HG03432 (cell line): ENCODE measurements at regions not wholly inside any gene's neighbourhood (a gene's known extent, or its start where the extent isn't known, plus 50 kb on each side); places are given as distances from the start of the nearest gene placed in this dataset.
"Not testable (repeated sequence)": the region's sequence is repeated elsewhere in the genome, so short reads cannot be mapped to it uniquely, and the experiment has no call there.

Source experiments
- ATAC-seq: cut with Tn5 transposase; IDR thresholded peaks from one replicate; pipeline ENCODE4 v1.9.1; 2021; ENCODE audit warnings: mild to moderate bottlenecking, moderate library complexity; ENCODE audit not compliant: unreplicated experiment

DNA sequence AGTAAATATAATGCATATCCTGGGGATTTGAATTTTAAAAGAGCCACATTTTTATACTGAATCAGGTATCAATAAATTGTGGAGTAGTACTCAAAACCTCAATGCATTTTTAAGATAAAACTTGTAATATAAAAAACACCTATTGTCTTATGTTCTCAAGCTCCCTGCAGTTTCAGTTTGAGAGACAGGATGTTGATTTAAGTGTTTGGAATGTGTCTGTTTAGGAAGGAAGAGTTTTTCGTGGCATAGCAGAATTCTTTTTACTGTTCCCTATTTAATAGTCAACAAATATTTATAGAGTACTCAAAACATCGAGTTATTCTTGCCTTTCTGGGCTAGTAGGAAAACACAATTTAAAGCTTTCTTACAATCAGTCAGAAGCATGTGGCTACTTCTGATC is 146.1 kb upstream of the BCHE start:
- no peak for ATAC-seq

DNA sequence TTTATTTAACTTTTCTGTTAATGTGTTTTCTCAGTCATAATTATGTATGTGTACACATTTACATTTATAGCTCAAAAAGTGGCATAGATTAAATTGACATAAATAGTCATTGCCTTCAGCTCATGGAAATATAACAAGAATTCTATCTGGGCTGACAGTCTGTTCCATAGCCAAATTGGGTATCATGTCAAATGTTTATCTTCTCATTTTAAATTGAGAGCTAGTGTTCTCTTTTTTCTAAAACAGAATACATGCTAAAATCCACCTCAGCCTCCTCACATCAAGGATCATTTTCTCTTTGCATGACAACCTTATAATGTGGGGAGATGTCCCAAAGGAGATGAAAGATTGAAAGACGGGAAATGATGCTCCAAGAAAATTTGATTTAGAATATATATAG is 144.1 kb upstream of the BCHE start:
- no peak for ATAC-seq

DNA sequence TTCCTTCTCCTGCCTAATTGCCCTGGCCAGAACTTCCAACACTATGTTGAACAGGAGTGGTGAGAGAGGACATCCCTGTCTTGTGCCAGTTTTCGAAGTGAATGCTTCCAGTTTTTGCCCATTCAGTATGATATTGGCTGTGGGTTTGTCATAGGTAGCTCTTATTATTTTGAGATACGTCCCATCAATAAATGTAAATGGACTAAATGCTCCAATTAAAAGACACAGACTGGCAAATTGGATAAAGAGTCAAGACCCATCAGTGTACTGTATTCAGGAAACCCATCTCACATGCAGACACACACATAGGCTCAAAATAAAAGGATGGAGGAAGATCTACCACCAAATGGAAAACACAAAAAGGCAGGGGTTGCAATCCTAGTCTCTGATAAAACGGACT is 123.6 kb upstream of the BCHE start:
- not testable (repeated sequence) for ATAC-seq

DNA sequence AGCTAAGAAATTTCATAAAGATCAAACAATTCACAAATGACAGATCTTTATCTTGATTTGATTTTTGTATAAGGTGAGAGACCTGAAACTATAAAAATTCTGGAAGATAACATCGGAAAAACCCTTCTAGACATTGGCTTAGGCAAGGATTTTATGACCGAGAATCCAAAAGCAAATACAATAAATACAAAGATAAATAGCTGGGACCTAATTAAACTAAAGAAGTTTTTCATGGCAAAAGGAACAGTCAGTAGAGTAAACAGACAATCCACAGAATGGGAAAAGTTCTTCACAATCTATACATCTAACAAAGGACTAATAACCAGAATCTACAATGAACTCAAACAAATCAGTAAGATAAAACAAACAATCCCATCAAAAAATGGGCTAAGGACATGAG is 116.9 kb upstream of the BCHE start:
- no peak for ATAC-seq

DNA sequence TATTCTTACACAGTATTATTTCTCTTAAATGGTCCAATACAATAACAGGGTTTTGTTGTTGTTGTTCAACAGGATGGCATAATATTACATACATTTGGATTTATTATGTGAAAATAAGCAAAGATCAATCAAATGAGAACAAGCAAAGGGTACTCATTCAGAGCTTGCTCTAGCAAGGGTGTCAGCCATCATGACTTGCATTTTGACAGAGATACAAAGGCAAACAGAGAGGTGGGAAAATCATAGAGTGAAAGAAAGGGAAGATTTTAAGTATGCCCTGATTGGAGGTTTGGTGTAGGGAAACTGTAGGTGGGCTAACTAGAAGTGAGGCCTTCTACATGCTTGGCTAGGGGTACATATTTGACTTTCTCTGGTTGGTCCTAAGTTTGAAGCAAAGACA is 109.1 kb upstream of the BCHE start:
- ATAC-seq: no peak

DNA sequence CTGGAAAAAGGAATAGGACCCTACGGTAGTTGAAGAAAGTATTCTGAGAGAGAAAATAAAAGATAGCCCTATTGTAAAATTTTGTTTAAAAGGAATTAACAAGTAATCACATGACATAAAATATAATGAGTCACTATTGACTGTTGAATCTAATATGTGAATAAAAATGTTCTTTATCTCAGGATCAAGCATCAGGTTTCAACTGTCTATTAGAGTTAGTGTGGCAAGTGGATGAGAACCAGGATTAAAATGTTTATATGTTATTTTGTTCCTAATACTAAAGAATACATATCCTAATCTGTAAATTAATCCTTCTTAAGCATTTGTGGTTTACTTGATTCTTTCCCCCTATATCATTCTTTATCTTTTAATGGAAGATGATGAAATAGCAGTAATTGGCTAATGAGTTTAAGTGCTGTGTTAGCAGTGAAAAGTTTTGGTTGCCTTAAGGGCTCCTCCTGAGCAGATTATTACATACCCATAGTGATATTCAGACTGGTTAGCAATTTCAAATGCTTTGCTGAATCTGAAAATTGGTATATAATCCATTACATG is 101.8 kb upstream of the BCHE start:
- no peak for ATAC-seq

DNA sequence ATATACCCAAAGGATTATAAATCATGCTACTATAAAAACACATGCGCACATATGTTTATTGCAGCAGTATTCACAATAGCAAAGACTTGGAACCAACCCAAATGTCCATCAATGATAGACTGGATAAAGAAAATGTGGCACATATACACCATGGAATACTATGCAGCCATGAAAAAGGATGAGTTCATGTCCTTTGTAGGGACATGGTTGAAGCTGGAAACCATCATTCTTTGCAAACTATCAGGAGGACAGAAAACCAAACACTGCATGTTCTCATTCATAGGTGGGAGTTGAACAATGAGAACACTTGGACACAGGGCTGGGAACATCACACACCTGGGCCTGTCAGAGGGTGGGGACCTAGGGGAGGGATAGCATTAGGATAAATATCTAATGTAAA is 98.9 kb upstream of the BCHE start:
- not testable (repeated sequence) for ATAC-seq

DNA sequence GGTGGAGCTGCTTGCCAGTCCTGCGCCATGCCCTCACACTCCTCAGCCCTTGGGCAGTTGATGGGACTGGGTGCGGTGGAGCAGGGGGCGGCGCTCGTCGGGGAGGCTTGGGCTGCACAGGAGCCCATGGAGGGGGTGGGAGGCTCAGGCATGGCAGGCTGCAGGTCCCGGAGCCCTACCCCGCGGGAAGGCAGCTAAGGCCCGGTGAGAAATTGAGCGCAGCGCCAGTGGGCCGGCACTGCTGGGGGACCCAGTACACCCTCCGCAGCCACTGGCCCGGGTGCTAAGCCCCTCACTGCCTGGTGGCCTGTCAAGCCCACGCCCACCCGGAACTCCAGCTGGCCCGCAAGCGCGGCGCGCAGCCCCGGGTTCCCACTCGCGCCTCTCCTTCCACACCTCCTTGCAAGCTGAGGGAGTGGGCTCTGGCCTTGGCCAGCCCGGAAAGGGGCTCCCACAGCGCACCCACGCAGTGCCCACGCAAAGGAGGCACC is 87.1 kb upstream of the BCHE start:
- ATAC-seq: not testable (repeated sequence)

DNA sequence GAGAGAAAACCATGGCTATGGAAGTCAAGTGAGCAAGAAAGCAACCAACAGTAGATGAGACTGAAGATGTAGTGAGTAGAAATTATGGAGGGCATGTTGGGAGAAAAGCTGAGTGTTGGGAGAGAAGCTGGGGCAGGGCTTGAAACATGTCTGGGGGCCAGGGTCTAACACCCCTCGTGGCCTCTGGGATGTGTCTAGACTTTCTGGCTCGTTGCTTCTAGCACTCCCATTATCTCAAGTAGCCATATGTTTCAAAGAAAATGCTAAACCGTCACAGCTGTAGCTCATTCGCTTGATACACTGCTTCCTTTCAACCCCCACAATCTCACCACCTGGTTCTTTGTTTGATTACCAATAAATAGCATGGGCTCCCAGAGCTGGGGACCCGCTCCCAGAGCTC is 83.8 kb upstream of the BCHE start:
- ATAC-seq: no peak

DNA sequence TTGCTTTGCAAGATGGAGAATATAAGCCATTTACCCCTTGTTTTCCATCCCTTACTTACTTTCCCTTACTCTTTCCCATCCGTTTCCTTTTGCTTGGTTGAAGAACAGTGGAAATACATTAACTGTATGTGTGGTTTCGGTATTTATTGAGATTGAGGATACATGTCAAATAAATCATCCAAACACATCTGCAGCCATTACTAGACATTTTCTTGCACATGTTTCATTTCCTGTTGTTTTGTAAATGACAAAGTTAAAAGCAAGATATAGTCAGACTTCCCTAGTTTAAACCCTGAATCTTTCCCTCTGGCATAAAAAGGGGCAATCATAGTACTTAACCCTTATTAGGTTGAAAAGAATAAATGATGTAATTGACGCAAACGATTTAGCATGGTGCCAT is 82.1 kb upstream of the BCHE start:
- no peak for ATAC-seq

DNA sequence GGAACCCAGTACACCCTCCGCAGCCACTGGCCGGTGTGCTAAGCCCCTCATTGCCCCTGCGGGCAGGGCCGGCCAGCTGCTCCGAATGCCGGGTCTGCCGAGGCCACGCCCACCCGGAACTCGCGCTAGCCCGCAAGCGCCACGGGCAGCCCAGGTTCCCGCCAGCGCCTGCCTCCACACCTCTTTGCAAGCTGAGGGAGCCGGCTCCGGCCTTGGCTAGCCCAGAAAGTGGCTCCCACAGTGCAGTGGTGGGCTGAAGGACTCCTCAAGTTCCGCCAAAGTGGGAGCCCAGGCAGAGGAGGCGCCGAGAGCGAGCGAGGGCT is 81.4 kb upstream of the BCHE start:
- ATAC-seq: no peak

DNA sequence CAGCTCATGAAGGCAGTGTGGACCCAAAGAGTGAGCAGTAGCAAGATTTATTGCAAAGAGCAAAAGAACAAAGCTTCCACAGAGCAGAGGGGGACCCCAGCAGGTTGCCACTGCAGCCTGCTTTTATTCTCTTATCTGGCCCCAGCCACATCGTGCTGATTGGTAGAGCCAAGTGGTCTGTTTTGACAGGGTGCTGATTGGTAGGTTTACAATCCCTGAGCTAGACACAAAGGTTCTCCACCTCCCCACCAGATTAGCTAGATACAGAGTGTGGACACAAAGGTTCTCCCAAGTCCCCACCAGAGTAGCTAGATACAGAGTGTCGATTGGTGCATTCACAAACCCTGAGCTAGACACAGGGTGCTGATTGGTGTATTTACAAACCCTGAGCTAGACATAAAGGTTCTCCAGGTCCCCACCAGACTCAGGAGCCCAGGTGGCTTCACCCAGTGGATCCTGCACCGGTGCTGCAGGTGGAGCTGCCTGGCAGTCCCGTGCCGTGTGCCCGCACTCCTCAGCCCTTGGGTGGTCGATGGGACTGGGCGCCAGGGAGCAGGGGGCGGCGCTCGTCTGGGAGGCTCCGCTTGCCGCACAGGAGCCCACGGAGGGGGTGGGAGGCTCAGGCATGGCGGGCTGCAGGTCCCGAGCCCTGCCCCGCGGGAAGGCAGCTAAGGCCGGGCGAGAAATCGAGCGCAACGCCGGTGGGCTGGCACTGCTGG is 80.9 kb upstream of the BCHE start:
- not testable (repeated sequence) for ATAC-seq

DNA sequence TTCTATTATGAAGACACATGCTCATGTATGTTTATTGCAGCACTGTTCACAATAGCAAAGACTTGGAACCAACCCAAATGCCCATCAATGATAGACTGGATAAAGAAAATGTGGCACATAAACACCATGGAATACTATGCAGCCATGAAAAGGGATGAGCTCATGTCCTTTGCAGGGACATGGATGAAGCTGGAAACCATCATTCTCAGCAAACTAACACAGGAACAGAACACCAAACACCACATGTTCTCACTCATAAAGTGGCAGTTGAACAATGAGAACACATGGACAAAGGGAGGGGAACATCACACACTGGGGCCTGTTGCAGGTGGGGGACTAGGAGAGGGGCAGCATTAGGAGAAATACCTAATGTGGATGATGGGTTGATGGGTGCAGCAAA is 77.9 kb upstream of the BCHE start:
- ATAC-seq: not testable (repeated sequence)

DNA sequence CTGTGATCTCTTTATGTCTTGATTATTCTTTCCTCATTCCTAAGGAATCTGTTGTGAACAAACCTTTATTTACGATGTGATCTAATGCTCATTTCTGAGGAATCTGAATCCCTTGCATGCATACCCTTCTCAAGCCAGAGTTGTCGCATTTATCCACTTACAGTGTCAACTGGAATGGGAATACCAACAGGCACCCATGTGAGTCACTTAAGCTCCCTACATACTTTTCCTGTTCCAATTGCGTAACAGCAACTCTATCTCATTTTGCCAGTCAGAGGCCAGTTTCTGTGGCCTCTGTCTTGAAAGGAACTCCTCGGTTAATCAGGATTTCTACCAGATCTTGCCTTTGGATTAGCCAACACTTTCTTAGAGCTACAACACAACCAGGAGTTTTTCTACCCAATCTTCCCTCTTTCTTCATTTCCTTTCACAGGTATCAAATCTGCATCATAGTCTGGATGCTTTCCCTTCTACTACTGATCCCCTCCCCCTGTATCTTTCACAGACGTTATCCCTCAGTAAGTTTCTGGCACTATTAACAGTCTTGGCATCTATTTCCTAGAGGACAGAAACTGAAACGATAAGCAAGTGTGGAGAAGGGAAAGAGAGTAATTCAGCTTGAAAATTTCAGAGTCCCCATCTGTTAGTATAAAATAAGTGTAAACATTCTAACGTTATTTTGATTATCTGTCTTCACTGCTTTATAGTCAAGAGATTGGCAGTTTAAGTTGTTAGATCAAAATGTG is 66.8 kb upstream of the BCHE start:
- no peak for ATAC-seq

DNA sequence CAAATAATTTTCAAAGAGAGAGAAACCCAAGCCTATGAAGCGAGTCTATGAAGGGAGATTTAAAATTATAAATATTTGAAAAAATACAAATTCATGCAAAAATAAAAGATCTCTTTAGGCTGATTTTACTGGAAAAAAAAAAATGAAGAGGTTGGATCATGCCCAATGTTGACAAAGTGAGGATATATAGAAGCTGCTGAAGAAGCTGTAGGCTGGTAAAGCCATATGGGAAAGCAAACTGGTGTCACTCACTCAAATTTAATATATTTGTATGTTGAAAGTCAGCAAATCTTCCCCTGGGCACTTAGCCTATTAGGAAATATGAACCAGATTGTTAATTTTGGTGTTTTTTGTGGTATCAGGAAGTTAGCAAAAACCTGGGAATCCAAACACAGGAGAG is 61.8 kb upstream of the BCHE start:
- no peak for ATAC-seq

DNA sequence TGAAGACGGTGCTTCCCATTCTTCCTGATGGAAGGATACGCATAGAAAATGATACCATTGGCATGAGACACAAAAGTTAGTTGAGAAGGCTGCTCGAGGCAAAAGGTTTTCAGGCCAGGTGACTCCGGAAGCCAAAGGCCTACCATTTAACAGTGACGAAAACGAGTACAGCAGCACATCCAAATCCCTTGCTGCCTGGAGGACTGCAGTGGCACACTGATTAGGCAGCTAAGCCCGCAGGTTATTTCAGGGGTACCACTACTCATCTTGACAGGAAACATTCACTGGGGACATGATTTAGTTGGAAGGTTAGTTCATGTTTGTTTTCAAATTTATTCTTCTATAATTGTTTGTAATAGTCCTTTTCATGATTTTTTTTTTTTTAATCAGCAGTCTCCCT is 59.9 kb upstream of the BCHE start:
- no peak for ATAC-seq

DNA sequence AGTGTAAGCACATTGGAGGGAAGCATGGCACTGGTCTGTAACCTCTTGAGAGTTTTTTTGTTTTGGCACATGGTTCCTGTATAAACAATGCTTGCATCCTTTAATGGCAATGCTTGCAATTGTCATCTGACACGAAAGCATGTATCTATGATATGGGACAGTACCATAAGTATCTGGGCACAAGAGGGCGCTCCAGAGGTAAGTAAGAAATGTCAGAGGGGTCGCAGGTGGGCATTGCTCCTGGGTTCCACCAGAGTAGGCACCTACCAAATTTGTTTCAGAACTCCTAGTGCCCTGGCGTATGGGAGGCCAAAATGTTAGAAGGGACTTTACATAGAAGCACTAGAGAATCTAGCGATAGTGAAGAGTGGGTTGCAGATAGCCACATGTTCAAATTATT is 58.7 kb upstream of the BCHE start:
- peak; percentile 43 for ATAC-seq

DNA sequence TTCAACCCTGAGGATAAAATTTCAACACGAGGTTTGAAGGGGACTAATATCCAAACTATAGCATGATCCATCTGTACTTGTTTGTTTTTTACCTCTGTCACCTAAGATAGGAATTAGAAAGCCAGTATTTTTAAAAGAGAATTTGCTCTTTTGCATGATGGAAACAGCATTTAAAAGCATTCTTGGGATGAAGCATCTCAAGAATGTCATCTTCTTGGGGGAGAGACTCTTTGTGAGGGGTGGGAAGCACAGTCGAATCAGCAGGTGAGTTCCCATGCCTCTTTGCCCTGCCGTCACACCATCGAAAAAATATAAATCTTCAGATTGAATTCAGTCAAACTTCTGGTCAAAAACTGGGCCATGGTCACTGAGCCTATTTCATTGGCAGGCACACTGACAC is 55.3 kb upstream of the BCHE start:
- ATAC-seq: no peak
